GM23338 (cell line): ENCODE measurements at regions not wholly inside any gene's neighbourhood (a gene's known extent, or its start where the extent isn't known, plus 50 kb on each side); places are given as distances from the start of the nearest gene placed in this dataset.

Experiments used
- ATAC-seq: fragments of 200-7000 bp; cut with Tn5 transposase; 3 replicates; pipeline ENCODE4 v1.9.1; 2020
- DNase-seq: peaks from one replicate; pipeline ENCODE4 v3.0.0-alpha.2; 2015; ENCODE audit warnings: low spot score
- H2AFZ ChIP-seq: fragments of 200-600 bp; sonication (generic); 2 replicates; pipeline ENCODE4 v1.8.0; 2016; ENCODE audit warnings: antibody characterized with exemption, mild to moderate bottlenecking, moderate library complexity
- H3F3A ChIP-seq: fragments of 200-600 bp; sonication (generic); replicated peaks from 2 replicates; pipeline ENCODE4 v1.8.0; 2017; ENCODE audit warnings: antibody characterized with exemption, mixed run types, low read depth
- H3K27ac ChIP-seq: fragments of 200-600 bp; sonication (generic); 2 replicates; pipeline ENCODE4 v1.6.1; 2016; ENCODE audit warnings: low read depth
- H3K27me3 ChIP-seq: fragments of 200-600 bp; sonication (generic); 2 replicates; pipeline ENCODE4 v1.8.0; 2016; ENCODE audit warnings: mild to moderate bottlenecking, mixed run types, moderate library complexity; ENCODE audit not compliant: insufficient read depth
- H3K36me3 ChIP-seq: fragments of 200-600 bp; sonication (generic); 2 replicates; pipeline ENCODE4 v1.8.0; 2016; ENCODE audit warnings: mild to moderate bottlenecking; ENCODE audit not compliant: insufficient read depth
- H3K4me1 ChIP-seq: fragments of 200-600 bp; sonication (generic); 2 replicates; pipeline ENCODE4 v1.8.0; 2016; ENCODE audit warnings: mild to moderate bottlenecking, moderate library complexity; ENCODE audit not compliant: insufficient read depth
- H3K4me2 ChIP-seq: fragments of 200-600 bp; sonication (generic); 2 replicates; pipeline ENCODE4 v1.7.1; 2017; ENCODE audit warnings: mixed run types
- H3K4me3 ChIP-seq: fragments of 200-600 bp; sonication (generic); 2 replicates; pipeline ENCODE4 v1.6.1; 2016; ENCODE audit warnings: mixed run types
- H3K79me2 ChIP-seq: fragments of 200-600 bp; sonication (generic); replicated peaks from 2 replicates; pipeline ENCODE4 v1.8.0; 2017; ENCODE audit warnings: mild to moderate bottlenecking; ENCODE audit not compliant: insufficient read depth
- H3K9me2 ChIP-seq: fragments of 200-600 bp; sonication (generic); 2 replicates; pipeline ENCODE4 v1.8.0; 2017; ENCODE audit not compliant: insufficient read depth
- H4K20me1 ChIP-seq: fragments of 200-600 bp; sonication (generic); replicated peaks from 2 replicates; pipeline ENCODE4 v1.8.0; 2017; ENCODE audit warnings: mild to moderate bottlenecking; ENCODE audit not compliant: insufficient read depth
- H3K27ac Mint-ChIP-seq: 2 replicates; pipeline ENCODE4 v1.8.0; 2020; ENCODE audit warnings: inconsistent platforms, mild to moderate bottlenecking, moderate library complexity, mixed read lengths
- H3K27me3 Mint-ChIP-seq: 3 replicates; pipeline ENCODE4 v1.8.0; 2022; ENCODE audit warnings: low read depth, mild to moderate bottlenecking, moderate library complexity, mixed read lengths, inconsistent platforms; ENCODE audit not compliant: insufficient read depth, poor library complexity
- H3K36me3 Mint-ChIP-seq: 3 replicates; pipeline ENCODE4 v1.8.0; 2021; ENCODE audit warnings: low read depth, mild to moderate bottlenecking, inconsistent platforms, moderate library complexity, mixed read lengths
- H3K4me1 Mint-ChIP-seq: 3 replicates; pipeline ENCODE4 v1.8.0; 2020; ENCODE audit warnings: mild to moderate bottlenecking, inconsistent platforms, mixed read lengths
- H3K4me3 Mint-ChIP-seq: 3 replicates; pipeline ENCODE4 v1.8.0; 2021; ENCODE audit warnings: moderate library complexity, mild to moderate bottlenecking, inconsistent platforms, mixed read lengths
- H3K9me3 Mint-ChIP-seq: 3 replicates; pipeline ENCODE4 v1.8.0; 2020; ENCODE audit warnings: moderate library complexity, mild to moderate bottlenecking, inconsistent platforms, mixed read lengths
- CTCF ChIP-seq, 2 experiments: fragments of 200-600 bp in 1 of 2; sonication (generic) in 1 of 2; conservative IDR thresholded peaks; 2 replicates each; pipeline versions ENCODE4 v1.5.1 to v1.6.1; 2016 to 2017; ENCODE audit warnings: antibody characterized with exemption in 2 of 2, low read depth in 2 of 2, mild to moderate bottlenecking in 2 of 2, moderate library complexity in 1 of 2
- ETS1 ChIP-seq: IDR thresholded peaks from 2 replicates; pipeline ENCODE4 v1.6.1; 2016; ENCODE audit warnings: antibody characterized with exemption
- EZH2 ChIP-seq: fragments of 200-600 bp; sonication (generic); IDR thresholded peaks from one replicate; pipeline ENCODE4 v1.8.0; 2017; ENCODE audit warnings: antibody characterized with exemption, mild to moderate bottlenecking, low read depth; ENCODE audit not compliant: unreplicated experiment
- EZH2phosphoT487 ChIP-seq: fragments of 200-600 bp; sonication (generic); IDR thresholded peaks from one replicate; pipeline ENCODE4 v1.8.1; 2018; ENCODE audit warnings: antibody characterized with exemption; ENCODE audit not compliant: unreplicated experiment
- JUNB ChIP-seq: IDR thresholded peaks from one replicate; pipeline ENCODE4 v1.6.1; 2016; ENCODE audit warnings: antibody characterized with exemption; ENCODE audit not compliant: unreplicated experiment
- NANOG ChIP-seq: IDR thresholded peaks from 2 replicates; pipeline ENCODE4 v1.6.1; 2016; ENCODE audit warnings: antibody characterized with exemption, borderline replicate concordance
- POLR2AphosphoS5 ChIP-seq: IDR thresholded peaks from 2 replicates; pipeline ENCODE4 v1.6.1; 2016; ENCODE audit warnings: antibody characterized with exemption, low read depth
- STAT1 ChIP-seq: IDR thresholded peaks from one replicate; pipeline ENCODE4 v1.6.1; 2016; ENCODE audit warnings: antibody characterized with exemption; ENCODE audit not compliant: unreplicated experiment
- ZNF114 ChIP-seq: fragments of 250-450 bp; sonication (Bioruptor Pico); IDR thresholded peaks from 2 replicates; pipeline ENCODE4 v1.5.0; 2020; ENCODE audit warnings: mild to moderate bottlenecking, moderate library complexity
- ZNF331 ChIP-seq: fragments of 250-450 bp; sonication (Bioruptor Pico); IDR thresholded peaks from 2 replicates; pipeline ENCODE4 v1.5.0; 2020; ENCODE audit warnings: low read depth, mild to moderate bottlenecking, moderate library complexity
- TF ChIP-seq, protein P1 (sequence below): IDR thresholded peaks from one replicate; pipeline ENCODE4 v1.6.1; 2018; ENCODE audit warnings: antibody characterized with exemption; ENCODE audit not compliant: unreplicated experiment
- TF ChIP-seq, protein P2 (sequence below): fragments of 250-450 bp; sonication (Bioruptor Pico); IDR thresholded peaks from 2 replicates; pipeline ENCODE4 v1.5.0; 2020; ENCODE audit warnings: mild to moderate bottlenecking, moderate library complexity

DNA sequence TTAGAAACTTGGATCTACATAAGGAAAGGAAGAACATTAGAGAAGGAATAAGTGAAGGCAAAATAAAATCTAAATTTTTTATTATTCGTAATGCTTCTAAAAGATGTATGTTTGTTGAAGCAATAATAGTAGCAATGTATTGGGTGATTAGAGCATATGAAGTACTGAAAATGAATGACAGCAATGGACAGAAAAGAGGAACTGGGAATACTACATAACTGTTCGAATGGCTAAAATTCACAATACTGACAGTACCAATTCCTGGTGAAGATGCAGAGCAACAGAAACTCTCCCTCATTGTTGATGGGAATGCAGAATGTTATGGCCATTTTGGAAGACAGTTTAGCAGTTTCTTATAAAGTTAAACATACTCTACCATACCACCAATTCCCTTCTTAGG lies 177.3 kb upstream of the SPEF2 start (continued):
- TF ChIP-seq NANOG (no peak), EZH2phosphoT487 (no peak)

GRCh38 chr5:35438786-35439185 lies 178.9 kb upstream of the SPEF2 start:
- H3K4me1 ChIP-seq, result 0 out of 2 replicates have a peak, but pooled peaks cover 3% of the 10 kb centered on the region
- no peaks in the 10 kb centered on the region for H3K27me3 Mint-ChIP-seq
- H3K27me3 ChIP-seq, result no peaks in the 10 kb centered on the region
- H4K20me1 ChIP-seq, result no peaks in the 10 kb centered on the region
- no peaks in the 10 kb centered on the region for H3K36me3 Mint-ChIP-seq
- no peak for DNase-seq
- H3K79me2 ChIP-seq, result no peaks in the 10 kb centered on the region
- H3K4me3 ChIP-seq, result no peak overlapping the region
- H3K4me1 Mint-ChIP-seq, result no peaks in the 10 kb centered on the region
- no peak overlapping the region for H3K4me3 Mint-ChIP-seq
- no peak overlapping the region for H3K27ac Mint-ChIP-seq
- H3K9me3 Mint-ChIP-seq, result no peaks in the 10 kb centered on the region
- no peaks in the 10 kb centered on the region for H3F3A ChIP-seq
- H2AFZ ChIP-seq, result no peak overlapping the region
- no peak overlapping the region for H3K27ac ChIP-seq
- no peaks in the 10 kb centered on the region for H3K9me2 ChIP-seq
- ATAC-seq, result no peak
- no peaks in the 10 kb centered on the region for H3K36me3 ChIP-seq
- H3K4me2 ChIP-seq, result no peak overlapping the region
- TF ChIP-seq NANOG (no peak), STAT1 (no peak), ETS1 (no peak), POLR2AphosphoS5 (no peak), JUNB (no peak), ZNF331 (CRISPR knock-in tag) (no peak), CTCF (conservative IDR thresholded peaks at IDR 0.05; ENCODE audit: low read depth in 2 of 2) (no peak), EZH2phosphoT487 (no peak), ZNF114 (CRISPR knock-in tag) (no peak), EZH2 (no peak)
- TF ChIP-seq, protein P1, sequence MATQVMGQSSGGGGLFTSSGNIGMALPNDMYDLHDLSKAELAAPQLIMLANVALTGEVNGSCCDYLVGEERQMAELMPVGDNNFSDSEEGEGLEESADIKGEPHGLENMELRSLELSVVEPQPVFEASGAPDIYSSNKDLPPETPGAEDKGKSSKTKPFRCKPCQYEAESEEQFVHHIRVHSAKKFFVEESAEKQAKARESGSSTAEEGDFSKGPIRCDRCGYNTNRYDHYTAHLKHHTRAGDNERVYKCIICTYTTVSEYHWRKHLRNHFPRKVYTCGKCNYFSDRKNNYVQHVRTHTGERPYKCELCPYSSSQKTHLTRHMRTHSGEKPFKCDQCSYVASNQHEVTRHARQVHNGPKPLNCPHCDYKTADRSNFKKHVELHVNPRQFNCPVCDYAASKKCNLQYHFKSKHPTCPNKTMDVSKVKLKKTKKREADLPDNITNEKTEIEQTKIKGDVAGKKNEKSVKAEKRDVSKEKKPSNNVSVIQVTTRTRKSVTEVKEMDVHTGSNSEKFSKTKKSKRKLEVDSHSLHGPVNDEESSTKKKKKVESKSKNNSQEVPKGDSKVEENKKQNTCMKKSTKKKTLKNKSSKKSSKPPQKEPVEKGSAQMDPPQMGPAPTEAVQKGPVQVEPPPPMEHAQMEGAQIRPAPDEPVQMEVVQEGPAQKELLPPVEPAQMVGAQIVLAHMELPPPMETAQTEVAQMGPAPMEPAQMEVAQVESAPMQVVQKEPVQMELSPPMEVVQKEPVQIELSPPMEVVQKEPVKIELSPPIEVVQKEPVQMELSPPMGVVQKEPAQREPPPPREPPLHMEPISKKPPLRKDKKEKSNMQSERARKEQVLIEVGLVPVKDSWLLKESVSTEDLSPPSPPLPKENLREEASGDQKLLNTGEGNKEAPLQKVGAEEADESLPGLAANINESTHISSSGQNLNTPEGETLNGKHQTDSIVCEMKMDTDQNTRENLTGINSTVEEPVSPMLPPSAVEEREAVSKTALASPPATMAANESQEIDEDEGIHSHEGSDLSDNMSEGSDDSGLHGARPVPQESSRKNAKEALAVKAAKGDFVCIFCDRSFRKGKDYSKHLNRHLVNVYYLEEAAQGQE, result no peak
- TF ChIP-seq, protein P2, sequence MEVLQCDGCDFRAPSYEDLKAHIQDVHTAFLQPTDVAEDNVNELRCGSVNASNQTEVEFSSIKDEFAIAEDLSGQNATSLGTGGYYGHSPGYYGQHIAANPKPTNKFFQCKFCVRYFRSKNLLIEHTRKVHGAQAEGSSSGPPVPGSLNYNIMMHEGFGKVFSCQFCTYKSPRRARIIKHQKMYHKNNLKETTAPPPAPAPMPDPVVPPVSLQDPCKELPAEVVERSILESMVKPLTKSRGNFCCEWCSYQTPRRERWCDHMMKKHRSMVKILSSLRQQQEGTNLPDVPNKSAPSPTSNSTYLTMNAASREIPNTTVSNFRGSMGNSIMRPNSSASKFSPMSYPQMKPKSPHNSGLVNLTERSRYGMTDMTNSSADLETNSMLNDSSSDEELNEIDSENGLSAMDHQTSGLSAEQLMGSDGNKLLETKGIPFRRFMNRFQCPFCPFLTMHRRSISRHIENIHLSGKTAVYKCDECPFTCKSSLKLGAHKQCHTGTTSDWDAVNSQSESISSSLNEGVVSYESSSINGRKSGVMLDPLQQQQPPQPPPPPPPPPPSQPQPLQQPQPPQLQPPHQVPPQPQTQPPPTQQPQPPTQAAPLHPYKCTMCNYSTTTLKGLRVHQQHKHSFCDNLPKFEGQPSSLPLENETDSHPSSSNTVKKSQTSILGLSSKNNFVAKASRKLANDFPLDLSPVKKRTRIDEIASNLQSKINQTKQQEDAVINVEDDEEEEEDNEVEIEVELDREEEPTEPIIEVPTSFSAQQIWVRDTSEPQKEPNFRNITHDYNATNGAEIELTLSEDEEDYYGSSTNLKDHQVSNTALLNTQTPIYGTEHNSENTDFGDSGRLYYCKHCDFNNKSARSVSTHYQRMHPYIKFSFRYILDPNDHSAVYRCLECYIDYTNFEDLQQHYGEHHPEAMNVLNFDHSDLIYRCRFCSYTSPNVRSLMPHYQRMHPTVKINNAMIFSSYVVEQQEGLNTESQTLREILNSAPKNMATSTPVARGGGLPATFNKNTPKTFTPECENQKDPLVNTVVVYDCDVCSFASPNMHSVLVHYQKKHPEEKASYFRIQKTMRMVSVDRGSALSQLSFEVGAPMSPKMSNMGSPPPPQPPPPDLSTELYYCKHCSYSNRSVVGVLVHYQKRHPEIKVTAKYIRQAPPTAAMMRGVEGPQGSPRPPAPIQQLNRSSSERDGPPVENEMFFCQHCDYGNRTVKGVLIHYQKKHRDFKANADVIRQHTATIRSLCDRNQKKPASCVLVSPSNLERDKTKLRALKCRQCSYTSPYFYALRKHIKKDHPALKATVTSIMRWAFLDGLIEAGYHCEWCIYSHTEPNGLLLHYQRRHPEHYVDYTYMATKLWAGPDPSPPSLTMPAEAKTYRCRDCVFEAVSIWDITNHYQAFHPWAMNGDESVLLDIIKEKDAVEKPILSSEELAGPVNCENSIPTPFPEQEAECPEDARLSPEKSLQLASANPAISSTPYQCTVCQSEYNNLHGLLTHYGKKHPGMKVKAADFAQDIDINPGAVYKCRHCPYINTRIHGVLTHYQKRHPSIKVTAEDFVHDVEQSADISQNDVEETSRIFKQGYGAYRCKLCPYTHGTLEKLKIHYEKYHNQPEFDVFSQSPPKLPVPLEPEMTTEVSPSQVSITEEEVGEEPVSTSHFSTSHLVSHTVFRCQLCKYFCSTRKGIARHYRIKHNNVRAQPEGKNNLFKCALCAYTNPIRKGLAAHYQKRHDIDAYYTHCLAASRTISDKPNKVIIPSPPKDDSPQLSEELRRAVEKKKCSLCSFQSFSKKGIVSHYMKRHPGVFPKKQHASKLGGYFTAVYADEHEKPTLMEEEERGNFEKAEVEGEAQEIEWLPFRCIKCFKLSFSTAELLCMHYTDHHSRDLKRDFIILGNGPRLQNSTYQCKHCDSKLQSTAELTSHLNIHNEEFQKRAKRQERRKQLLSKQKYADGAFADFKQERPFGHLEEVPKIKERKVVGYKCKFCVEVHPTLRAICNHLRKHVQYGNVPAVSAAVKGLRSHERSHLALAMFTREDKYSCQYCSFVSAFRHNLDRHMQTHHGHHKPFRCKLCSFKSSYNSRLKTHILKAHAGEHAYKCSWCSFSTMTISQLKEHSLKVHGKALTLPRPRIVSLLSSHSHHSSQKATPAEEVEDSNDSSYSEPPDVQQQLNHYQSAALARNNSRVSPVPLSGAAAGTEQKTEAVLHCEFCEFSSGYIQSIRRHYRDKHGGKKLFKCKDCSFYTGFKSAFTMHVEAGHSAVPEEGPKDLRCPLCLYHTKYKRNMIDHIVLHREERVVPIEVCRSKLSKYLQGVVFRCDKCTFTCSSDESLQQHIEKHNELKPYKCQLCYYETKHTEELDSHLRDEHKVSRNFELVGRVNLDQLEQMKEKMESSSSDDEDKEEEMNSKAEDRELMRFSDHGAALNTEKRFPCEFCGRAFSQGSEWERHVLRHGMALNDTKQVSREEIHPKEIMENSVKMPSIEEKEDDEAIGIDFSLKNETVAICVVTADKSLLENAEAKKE (CRISPR knock-in tag), result no peak
